ENCODE measurements at regions not wholly inside any gene's neighbourhood (a gene's known extent, or its start where the extent isn't known, plus 50 kb on each side); places are given as distances from the start of the nearest gene placed in this dataset.
"Not testable (repeated sequence)": the region's sequence is repeated elsewhere in the genome, so short reads cannot be mapped to it uniquely, and the experiment has no call there.

GRCh38 chr3:6242104-6242503 is 618.8 kb upstream of the GRM7 start:
- no peak for DNase-seq

DNA sequence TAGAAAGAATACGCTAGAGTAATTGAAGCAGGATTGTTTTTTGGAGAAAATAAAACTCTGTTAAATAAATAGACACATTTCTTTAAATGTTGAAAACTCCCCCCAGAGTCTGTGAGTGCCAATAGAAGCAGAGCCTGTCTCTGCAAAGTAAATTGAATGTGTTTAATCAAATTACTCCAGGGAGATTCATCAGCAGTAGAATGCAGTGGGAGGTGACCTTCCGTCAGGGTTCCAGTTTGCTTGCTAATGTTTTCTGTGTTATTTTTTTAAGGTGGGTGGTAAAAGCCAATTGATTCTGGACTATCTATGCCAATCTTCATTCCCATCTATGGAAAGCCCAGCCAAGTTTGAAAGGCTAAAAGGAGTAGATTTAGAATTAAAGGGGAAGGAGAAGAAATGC is 612.4 kb upstream of the GRM7 start:
- no peak for DNase-seq

- DNase-seq: no peak
Measured at GRCh38 chr3:6249679-6250078, 611.2 kb upstream of the GRM7 start.

DNA sequence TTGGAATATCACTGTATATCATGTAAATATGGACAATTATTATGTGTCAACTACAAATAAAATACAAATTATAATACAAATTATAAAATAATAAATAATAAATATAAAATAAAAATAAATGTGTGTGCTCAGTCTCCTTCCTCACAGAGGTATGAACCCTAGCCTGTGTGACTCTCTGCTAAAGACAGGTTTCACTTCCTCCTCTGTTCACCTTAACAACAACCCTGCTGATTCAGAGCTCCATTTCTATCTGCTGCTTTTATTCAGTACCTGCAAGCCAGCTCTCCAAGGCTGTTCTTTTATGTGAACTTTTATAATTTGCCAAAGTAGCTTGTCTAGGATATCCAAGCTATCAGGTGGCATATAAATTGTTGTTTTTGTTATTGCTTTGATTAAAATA is 610.7 kb upstream of the GRM7 start:
- DNase-seq: no peak

DNA sequence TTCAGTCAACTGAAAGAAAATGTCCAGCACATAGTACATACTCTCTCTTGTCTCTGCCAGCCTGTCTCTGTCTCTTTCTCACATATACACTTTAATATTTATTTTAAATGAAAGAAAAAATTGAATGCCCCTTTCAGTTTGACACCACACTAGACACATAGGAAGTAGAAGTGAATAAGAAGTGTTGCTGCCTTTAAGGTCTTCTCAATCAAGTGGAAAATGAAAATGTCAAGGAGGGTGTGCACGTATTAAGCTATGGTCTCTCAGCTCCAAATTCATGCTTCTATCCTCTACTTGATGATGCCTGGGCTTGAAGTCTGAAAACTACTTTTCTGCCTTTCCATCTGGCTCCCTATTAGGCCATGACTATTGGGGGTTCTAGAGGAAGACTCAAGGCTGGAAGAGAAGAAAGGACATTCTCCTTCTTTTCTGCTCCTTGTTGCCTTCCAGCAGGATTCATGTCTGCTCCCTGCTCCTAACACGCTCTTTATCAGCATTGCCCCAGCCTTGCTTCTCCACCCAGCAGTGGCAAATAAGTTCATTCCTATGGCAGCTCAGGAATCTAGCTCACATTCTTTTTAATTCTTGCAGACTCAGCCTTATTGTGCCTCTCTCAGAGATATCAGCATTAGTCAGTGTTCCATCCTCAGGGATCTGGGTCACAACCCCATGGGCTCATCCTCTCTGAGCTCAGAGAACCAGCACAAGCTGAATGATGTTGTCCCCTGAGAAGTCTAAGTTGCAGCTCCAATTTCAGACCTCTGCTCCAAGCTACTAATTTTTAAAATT is 609.1 kb upstream of the GRM7 start:
- DNase-seq: no peak

GRCh38 chr3:6254490-6254889 is 606.4 kb upstream of the GRM7 start:
- DNase-seq: no peak

DNA sequence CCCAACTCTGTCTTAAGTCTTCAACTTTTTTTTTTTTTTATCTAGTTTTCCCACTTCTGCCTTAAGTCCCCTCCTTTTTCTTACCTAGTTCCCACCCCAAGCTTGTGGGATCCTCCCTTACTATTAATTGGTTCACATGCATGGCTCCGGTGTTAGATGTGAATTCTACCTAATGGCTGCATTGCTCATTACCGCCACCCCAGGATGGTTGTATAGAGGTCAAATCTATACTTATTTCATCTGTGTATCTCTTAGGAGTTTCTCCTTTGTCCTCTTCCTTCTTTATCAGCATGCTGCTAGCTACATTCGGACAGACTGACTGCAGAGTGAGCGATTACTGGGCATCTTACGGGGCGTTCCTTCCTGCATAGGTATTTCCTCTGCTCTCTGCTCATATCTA is 605.7 kb upstream of the GRM7 start:
- no peak for DNase-seq

- no peak for DNase-seq
Measured at GRCh38 chr3:6260551-6261191, 600.2 kb upstream of the GRM7 start.

DNA sequence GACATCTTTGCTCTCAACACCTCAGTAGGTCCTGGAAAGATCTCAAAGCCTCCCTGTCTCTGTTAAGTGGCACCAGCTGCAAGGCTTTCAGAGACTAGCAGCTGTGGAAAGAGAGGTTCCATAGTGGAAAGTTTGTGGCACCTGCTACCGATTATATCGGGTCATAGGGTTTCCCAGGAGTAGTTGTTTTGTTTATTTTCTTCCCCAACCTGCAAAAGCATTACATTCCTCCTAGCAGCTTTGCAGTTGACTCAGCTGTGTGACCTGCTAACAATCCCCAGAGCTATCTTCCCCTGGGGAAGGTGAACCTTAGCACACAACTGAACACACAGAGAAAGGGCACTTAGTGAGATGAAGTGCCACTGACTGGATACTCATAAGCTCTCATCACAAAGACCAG is 598.9 kb upstream of the GRM7 start:
- no peak for DNase-seq

- no peak for DNase-seq
Measured at GRCh38 chr3:6264036-6264435, 596.9 kb upstream of the GRM7 start.

DNA sequence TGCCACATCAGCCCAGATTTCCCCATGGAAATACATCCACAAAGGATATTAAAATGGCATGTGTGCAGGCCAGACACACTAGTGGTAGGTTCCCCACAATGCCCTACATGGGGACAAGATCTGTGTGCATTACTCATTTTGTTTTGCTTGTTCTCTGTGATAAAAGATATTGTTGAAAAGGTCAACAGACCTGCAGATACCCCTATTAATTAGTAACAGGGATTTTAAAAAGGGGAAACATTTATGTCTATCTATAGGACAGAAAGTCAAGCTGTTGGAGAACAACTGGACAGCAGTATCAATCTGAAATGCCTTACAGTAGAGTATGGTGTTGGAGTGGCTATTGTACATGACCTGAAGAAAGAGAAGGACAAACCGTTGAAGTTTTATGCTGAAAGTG is 596.0 kb upstream of the GRM7 start:
- no peak for DNase-seq

- DNase-seq: no peak
Measured at GRCh38 chr3:6266135-6266534, 594.8 kb upstream of the GRM7 start.

DNA sequence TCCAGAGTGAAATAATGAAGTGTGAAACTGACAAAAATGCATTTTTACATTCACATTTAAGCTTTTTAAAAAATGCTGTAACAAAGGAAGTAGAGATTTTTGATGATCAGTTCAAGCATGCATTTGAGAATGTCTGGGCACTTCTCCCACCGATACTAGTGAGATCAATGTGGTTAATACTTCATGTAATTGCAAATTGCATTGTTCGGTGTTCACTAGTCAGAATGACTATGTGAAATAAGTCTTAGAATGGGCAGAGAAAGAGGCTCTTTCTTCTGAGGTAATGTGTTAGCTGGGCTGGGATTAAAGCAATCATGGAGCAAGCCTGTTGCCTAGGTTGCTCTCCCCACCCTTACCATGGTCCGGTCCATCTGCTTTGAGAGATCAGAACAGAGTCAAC is 587.0 kb upstream of the GRM7 start:
- no peak for DNase-seq

GRCh38 chr3:6281662-6282061 is 579.3 kb upstream of the GRM7 start:
- DNase-seq: no peak

DNA sequence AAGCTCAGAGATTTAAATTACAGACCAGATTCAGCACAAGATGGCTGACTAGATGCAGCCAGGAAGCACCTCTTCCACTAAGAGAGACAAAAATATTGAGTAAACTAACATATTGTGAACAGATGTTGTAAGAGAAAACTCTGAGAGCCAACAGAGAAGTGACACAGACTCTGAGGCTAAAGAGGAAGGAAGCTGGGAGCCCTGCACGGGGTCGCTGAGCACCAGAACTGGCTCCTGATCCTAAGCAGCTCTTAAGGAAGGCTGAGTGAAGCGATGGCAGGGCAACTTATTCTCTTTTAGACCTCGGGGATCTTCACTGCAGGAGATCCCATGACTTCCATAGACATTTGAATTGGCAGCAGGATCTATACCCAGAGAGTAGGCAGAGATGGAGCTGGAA is 578.0 kb upstream of the GRM7 start:
- no peak for DNase-seq

GRCh38 chr3:6287088-6287875 is 573.6 kb upstream of the GRM7 start:
- no peak for DNase-seq

- no peak for DNase-seq
Measured at GRCh38 chr3:6301626-6302025, 559.3 kb upstream of the GRM7 start.

DNA sequence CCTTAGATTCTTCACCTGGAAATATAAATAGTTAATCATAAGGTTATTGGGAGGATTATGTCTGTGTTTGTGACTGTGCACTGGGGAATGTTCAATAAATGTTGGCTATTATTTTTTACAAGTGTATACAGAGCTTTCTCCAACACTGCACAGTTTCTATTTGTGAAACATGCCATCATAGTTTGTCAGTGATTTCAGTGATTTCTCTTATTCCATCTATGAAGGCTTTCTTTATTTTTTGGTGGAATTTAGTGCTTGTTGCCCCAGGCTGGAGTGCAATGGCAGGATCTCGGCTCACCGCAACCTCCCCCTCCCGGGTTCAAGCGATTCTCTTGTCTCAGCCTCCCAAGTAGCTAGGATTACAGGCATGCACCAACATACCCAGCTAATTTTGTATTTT is 545.0 kb upstream of the GRM7 start:
- no peak for DNase-seq

DNA sequence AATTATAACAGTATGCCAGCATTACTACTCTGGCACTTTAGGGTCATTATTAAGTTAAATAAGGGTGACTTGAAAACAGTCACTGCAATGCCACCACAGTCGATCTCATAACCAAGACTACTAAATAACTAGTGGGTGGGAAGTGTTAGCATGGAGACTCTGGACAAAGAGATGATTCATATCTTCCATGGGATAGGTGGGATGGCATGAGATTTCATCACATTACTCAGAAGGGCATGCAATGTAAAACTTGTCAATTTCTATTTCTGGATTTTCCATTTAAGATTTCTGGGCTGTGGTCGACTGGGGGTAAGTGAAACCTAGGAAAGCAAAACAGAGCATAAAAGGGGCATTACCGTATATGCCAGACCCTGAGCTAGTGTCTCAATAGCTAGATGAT is 538.9 kb upstream of the GRM7 start:
- DNase-seq: no peak

DNA sequence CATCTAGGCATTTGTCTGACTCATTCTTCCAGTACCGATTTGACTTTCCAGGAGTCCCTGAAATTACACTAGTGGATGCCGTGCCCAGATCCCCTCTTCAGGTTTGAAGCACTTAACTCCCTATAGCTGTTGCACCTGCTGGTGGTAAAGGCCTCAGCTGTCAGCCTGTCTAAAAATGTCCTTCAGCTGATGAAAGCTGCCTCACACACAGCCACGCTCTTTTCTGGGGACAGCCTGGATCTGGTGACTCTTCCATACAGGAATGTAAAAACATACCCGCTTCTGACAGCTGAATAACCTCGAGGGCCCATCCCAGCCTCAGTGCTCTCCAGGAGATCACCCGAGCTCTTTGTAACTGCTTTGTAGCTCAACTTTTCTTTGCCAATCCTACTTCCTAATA is 534.1 kb upstream of the GRM7 start:
- DNase-seq: no peak

GRCh38 chr3:6340980-6341325 is 520.0 kb upstream of the GRM7 start:
- not testable (repeated sequence) for DNase-seq

DNA sequence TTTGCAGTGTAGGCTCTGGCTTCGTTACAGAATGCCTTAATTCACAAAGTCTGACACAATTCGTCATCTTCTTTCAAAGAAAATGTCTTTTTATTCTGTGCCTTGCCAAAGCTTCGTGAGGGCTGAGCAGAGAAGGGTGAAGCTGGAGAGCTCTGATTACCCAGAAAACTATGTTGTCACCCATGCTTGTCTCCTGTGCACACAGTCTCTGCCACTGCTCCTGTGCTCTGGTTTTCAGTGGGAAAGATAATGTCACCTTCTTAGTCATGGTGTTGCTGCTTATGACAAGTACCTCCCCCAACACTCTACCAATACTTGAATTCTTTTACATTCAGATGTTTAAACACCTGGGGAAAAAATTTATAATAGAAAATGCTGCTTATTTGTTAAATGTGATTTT is 509.2 kb upstream of the GRM7 start:
- DNase-seq: no peak

GRCh38 chr3:6354653-6355052 is 506.3 kb upstream of the GRM7 start:
- DNase-seq: no peak

DNA sequence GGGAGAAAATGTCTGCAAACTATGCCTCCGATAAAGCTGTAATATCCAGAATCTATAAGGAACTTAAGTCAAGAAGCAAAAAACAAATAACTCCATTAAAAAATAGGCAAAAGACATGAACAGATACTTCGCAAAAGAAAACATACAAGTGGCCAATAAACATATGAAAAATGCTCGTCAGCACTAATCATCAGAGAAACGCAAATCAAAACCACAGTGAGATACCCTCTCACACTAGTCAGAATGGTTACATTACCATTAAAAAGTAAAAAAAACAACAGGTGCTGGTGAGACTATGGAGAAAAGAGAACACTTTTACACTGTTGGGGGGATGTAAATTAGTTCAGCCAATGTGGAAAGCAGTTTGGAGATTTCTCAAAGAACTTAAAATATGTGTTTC is 498.5 kb upstream of the GRM7 start:
- no peak for DNase-seq
